Esophagus muscularis mucosa (tissue), 4 donors: ENCODE measurements at regions not wholly inside any gene's neighbourhood (a gene's known extent, or its start where the extent isn't known, plus 50 kb on each side); places are given as distances from the start of the nearest gene placed in this dataset.
"Not testable (repeated sequence)": the region's sequence is repeated elsewhere in the genome, so short reads cannot be mapped to it uniquely, and the experiment has no call there.

Source experiments
- DNase-seq: peaks from one replicate; pipeline ENCODE4 v3.0.0-alpha.2; 2017; ENCODE audit errors: extremely low spot score
- H3K27ac ChIP-seq, 4 donors: fragments of 200-600 bp; sonication (generic); replicated peaks in 1 of 4; 1 replicate in 3 of 4; 2 replicates in 1 of 4; pipeline ENCODE4 v1.5.1; 2016 to 2019; ENCODE audit warnings: mild to moderate bottlenecking in 1 of 4
- H3K27me3 ChIP-seq, 4 donors: fragments of 200-600 bp; sonication (generic); one replicate each; pipeline versions ENCODE4 v1.5.1 to v1.6.0; 2016 to 2019
- H3K36me3 ChIP-seq, 4 donors: fragments of 200-600 bp; sonication (generic); one replicate each; pipeline ENCODE4 v1.5.1; 2016 to 2019
- H3K4me1 ChIP-seq, 4 donors: fragments of 200-600 bp; sonication (generic); one replicate each; pipeline ENCODE4 v1.5.1; 2016 to 2019
- H3K4me3 ChIP-seq, 4 donors: fragments of 200-600 bp; sonication (generic); 1 replicate in 2 of 4; 2 replicates in 2 of 4; pipeline ENCODE4 v1.5.1; 2016 to 2019; ENCODE audit warnings: mild to moderate bottlenecking in 4 of 4, moderate library complexity in 1 of 4
- H3K9me3 ChIP-seq, 4 donors: fragments of 200-600 bp; sonication (generic); 1 replicate in 3 of 4; 2 replicates in 1 of 4; pipeline ENCODE4 v1.5.1; 2016 to 2019
- EP300 ChIP-seq: sonication (generic); formaldehyde crosslinking; IDR thresholded peaks from one replicate; pipeline ENCODE4 v1.6.1; 2017; ENCODE audit warnings: antibody characterized with exemption
- POLR2A ChIP-seq: fragments of 450-650 bp; IDR thresholded peaks from one replicate; pipeline ENCODE4 v1.6.1; 2017; ENCODE audit warnings: antibody characterized with exemption, moderate library complexity, mild to moderate bottlenecking, low read depth
- POLR2AphosphoS5 ChIP-seq, 2 donors: sonication (generic); formaldehyde crosslinking; IDR thresholded peaks; one replicate each; pipeline ENCODE4 v1.6.1; 2017; ENCODE audit warnings: antibody characterized with exemption in 2 of 2
- WGBS: methylation state at CpG from one replicate; pipeline ENCODE4 v1.1.5; 2018; 5-methylcytosine and 5-hydroxymethylcytosine counted together
- intact Hi-C: fragments of 100-400 bp; cut with DNase I; formaldehyde crosslinking; loops from one replicate; pipeline ENCODE4 v1.15.1; 2023
- TF ChIP-seq, protein P1 (sequence below), 3 experiments: fragments of 200-600 bp in 2 of 3; fragments of 450-650 bp in 1 of 3; sonication (generic) in 2 of 3; IDR thresholded peaks; one replicate each; pipeline ENCODE4 v1.5.1; 2017 to 2019; ENCODE audit warnings: antibody characterized with exemption in 3 of 3, mild to moderate bottlenecking in 2 of 3, moderate library complexity in 1 of 3

DNA sequence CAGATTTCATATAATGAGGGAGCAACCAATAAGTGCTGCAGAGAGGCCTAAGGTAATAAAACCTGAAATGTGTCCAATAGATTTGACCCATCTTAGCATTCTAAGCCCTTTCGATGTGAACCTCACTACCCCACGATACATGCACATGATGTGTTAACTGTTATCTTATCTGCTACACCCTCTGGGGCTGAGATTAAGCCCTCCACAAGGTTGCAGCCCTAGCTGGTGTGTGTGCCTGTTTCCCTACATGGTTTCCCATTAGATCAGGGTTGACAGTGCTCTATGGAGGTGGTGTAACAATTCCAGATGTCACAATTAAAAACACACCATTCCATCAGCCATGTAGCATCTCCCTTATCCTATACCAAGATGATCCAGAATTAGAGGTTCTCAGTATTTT, 68.9 kb upstream of the THSD7B start:
- Histone ChIP-seq H3K4me1 (no peaks in the 10 kb centered on the region), H3K27ac (no peak overlapping the region), H3K36me3 (no peaks in the 10 kb centered on the region), H3K27me3 (no peaks in the 10 kb centered on the region), H3K9me3 (peaks cover 0 to 21% (median 2%) of the 10 kb centered on the region in 4 donors), H3K4me3 (no peak overlapping the region)
- intact Hi-C loops, result no loop called here
- no peak for TF ChIP-seq POLR2AphosphoS5 (IDR thresholded peaks at IDR 0.05)
- 82% methylated on average over 2 of the region's 2 CpGs for WGBS
- no peak for DNase-seq

DNA sequence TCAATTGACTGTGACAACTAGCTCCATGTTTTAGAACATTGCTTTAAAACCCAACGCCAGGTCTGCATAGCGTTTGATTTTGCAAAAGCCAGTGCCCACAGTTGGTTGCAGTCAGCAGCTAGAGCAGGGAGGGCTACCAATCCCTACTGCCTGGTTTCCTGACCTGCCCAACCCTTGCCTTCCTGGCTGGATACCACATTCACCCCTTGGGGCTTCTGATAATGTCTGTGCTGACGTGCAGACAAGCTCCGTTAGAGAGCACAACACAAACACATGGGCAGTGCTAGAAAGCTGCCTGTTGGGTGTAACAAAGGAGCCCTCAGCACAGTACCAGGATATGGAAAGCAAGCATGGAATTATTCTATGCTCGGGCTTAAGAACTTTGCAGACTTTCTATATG, 71.4 kb upstream of the THSD7B start:
- TF ChIP-seq, protein P1, sequence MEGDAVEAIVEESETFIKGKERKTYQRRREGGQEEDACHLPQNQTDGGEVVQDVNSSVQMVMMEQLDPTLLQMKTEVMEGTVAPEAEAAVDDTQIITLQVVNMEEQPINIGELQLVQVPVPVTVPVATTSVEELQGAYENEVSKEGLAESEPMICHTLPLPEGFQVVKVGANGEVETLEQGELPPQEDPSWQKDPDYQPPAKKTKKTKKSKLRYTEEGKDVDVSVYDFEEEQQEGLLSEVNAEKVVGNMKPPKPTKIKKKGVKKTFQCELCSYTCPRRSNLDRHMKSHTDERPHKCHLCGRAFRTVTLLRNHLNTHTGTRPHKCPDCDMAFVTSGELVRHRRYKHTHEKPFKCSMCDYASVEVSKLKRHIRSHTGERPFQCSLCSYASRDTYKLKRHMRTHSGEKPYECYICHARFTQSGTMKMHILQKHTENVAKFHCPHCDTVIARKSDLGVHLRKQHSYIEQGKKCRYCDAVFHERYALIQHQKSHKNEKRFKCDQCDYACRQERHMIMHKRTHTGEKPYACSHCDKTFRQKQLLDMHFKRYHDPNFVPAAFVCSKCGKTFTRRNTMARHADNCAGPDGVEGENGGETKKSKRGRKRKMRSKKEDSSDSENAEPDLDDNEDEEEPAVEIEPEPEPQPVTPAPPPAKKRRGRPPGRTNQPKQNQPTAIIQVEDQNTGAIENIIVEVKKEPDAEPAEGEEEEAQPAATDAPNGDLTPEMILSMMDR (IDR thresholded peaks at IDR 0.05), result no peak
- TF ChIP-seq POLR2AphosphoS5 (IDR thresholded peaks at IDR 0.05) (no peak), EP300 (no peak)
- H3K27ac ChIP-seq, result no peak overlapping the region
- no peaks in the 10 kb centered on the region for H3K4me1 ChIP-seq
- H3K4me3 ChIP-seq, result no peak overlapping the region
- intact Hi-C loops, result no loop called here
- no peaks in the 10 kb centered on the region for H3K36me3 ChIP-seq
- no peak for DNase-seq
- H3K9me3 ChIP-seq, result no peaks in the 10 kb centered on the region
- whole genome bisulfite sequencing, result 63% methylated on average over 5 of the region's 5 CpGs
- no peaks in the 10 kb centered on the region for H3K27me3 ChIP-seq

DNA sequence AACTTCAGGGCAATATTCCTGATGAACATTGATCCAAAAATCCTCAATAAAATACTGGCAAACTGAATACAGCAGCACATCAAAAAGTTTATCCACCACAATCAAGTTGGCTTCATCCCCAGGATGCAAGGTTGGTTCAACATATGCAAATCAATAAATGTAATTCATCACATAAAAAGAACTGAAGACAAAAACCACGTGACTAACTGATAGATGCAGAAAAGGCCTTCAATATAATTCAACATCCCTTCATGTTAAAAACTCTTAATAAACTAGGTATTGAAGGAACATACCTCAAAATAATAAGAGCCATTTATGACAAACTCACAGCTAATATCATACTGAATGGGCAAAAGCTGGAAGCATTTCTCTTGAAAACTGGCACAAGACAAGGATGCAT, 85.3 kb upstream of the THSD7B start:
- H3K4me1 ChIP-seq, H3K4me3 ChIP-seq, H3K27ac ChIP-seq, H3K36me3 ChIP-seq, H3K27me3 ChIP-seq, DNase-seq, intact Hi-C loops: not testable (repeated sequence)
- peaks cover 0 to 17% (median 2%) of the 10 kb centered on the region in 4 donors for H3K9me3 ChIP-seq
- WGBS, result 29% methylated on average over 1 of the region's 1 CpG

DNA sequence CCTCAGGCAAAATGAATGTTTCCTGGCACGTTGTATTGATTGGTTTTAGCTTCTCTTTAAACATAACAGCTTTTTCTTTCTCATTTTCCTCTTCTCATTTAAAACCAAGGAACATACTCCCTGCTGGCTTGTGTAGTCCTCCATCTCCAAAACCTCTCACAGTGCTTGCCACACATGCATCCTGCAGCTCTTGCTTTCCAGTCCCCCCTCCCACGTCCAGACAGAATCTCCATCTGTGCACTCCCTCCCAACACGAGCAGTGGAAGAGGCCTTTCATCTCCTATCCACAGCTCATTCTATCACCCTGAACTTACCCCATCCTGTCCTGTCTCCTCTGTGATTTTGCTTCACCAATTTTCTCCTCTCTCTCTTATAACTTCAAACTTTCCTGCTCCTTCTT, 99.6 kb upstream of the THSD7B start:
- Histone ChIP-seq H3K27me3 (no peaks in the 10 kb centered on the region), H3K4me1 (no peaks in the 10 kb centered on the region), H3K9me3 (no peaks in the 10 kb centered on the region), H3K4me3 (no peak overlapping the region), H3K27ac (no peak overlapping the region), H3K36me3 (no peaks in the 10 kb centered on the region)
- no peak for DNase-seq
- WGBS, result 66% methylated on average over 3 of the region's 3 CpGs
- TF ChIP-seq POLR2A (no peak), EP300 (no peak), POLR2AphosphoS5 (IDR thresholded peaks at IDR 0.05) (no peak)
- TF ChIP-seq, protein P1 (IDR thresholded peaks at IDR 0.05), result no peak
- intact Hi-C loops, result no loop called here

DNA sequence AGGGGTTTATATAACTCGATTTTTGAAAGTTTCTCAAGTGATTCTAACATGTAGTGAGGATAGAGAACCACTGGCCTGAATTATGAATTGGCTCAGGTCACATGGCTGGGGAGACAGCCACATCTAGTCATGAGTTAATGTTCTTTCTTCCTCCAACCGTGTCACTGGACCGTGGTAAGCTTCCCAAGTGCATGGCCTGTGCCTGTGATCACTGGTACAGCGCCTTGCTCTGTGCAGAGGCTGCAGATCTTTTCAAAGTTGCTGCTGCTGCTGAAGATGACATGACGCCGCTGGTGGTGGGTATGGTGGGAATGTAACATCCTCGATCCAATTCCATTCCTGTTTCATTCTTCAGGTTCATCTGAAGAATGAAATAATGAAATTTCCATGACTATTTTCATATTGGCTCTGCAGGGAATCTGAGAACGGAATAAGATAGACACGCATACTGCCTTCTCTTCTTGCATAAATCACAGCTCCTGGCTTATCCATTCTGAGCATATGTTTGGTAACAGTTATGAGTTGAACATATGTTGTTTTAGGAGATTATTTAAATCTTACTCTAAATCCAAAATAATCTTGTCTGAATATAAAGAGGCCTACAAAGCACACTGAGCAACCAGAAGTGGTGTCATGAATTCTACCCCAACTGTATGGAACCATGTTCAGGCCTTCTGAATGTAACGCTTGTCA, 100.5 kb upstream of the THSD7B start:
- intact Hi-C loops, result no loop called here
- DNase-seq, result no peak
- 92% methylated on average over 10 of the region's 10 CpGs for WGBS
- no peaks in the 10 kb centered on the region for H3K4me1 ChIP-seq
- H3K27me3 ChIP-seq, result no peaks in the 10 kb centered on the region
- no peaks in the 10 kb centered on the region for H3K36me3 ChIP-seq
- no peak overlapping the region for H3K4me3 ChIP-seq
- no peak overlapping the region for H3K27ac ChIP-seq
- TF ChIP-seq, protein P1 (IDR thresholded peaks at IDR 0.05), result no peak
- TF ChIP-seq EP300 (no peak), POLR2AphosphoS5 (IDR thresholded peaks at IDR 0.05) (no peak), POLR2A (no peak)
- H3K9me3 ChIP-seq, result no peaks in the 10 kb centered on the region

DNA sequence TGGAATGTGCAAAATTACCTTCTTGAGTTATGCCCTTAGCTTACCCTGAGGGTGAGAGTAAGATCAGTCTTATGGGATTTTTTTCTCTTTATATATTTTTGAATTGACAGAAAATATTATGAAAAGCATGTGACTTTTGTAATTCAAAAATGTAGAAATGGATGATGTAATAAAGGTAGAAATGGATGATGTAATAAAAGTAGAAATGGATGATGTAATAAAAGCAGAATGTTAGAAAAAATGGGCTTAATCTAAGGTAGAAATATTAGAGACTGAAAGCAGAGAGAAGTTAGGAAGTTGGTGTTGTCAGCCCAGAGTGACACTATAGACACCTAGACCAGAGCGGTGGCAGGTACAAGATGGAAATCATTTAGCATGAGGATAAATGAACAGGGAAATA, 107.1 kb upstream of the THSD7B start:
- peaks cover 0 to 17% (median 12%) of the 10 kb centered on the region in 4 donors for H3K4me1 ChIP-seq
- H3K4me3 ChIP-seq, result no peak overlapping the region
- TF ChIP-seq EP300 (no peak), POLR2A (no peak), POLR2AphosphoS5 (IDR thresholded peaks at IDR 0.05) (no peak)
- TF ChIP-seq, protein P1 (IDR thresholded peaks at IDR 0.05), result no peak
- no peaks in the 10 kb centered on the region for H3K27me3 ChIP-seq
- intact Hi-C loops, result no loop called here
- H3K27ac ChIP-seq, result no peak overlapping the region
- H3K36me3 ChIP-seq, result no peaks in the 10 kb centered on the region
- 95% methylated on average over 1 of the region's 1 CpG for WGBS
- DNase-seq, result no peak
- no peaks in the 10 kb centered on the region for H3K9me3 ChIP-seq
